ENCODE measurements at regions not wholly inside any gene's neighbourhood (a gene's known extent, or its start where the extent isn't known, plus 50 kb on each side); places are given as distances from the start of the nearest gene placed in this dataset.
"Not testable (repeated sequence)": the region's sequence is repeated elsewhere in the genome, so short reads cannot be mapped to it uniquely, and the experiment has no call there.

DNA sequence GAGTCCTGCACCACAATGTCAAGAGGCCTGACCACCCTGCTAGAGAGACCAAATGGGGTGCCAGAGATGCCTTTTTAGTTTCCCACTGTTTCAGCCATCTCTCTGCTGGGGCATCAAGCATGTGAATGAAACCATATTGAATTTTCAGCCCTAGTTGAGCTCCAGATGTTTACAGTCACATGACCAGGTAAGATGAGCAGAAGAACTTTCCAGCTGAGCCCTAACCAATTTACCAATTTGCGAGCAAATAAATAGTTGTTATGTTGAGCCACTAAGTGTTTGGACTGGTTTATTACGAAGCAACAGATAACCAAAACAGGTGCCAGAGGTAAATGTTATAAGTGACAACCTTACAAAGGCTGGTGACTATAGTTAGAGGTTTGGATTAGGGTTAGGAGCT, 209.1 kb upstream of the CCL2 start:
- no peak for DNase-seq

DNA sequence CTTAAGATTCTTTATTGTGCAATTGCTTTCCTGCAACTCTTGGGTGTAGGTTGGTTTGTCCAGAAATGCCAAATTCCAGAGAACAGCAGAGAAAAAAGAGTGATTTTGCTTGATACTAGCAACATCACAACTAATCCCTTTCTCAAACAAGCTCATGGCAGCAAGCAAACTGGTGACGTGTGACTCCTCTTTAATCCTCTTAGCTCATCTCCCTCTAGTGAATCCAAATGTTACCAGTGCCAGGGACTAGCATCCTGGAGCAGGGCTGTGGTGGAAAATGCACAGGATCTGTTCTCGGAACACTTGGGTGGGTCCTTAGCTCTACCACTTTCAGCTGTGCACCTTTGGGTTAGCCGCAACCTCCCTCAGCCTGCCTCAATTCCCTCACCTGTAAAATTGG, 204.0 kb upstream of the CCL2 start:
- no peak for DNase-seq

DNA sequence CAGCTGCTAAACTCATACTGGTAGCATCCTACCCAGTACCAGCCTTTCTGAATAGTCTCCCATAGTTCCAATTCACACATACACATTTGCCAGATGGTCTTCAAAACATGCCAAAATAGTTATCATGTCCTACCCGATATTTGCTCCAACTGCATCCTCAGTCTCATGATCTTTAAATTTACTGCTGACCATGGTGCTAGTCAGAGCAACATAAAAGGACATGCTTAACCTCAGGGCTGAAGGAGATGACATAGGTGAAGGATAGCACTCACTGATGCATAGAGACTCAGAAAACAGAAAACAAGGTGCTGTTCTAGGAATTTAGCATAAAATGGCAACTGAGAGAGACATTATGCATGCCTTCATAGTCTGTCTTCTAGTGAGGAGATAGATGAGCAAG, 200.6 kb upstream of the CCL2 start:
- no peak for DNase-seq

DNA sequence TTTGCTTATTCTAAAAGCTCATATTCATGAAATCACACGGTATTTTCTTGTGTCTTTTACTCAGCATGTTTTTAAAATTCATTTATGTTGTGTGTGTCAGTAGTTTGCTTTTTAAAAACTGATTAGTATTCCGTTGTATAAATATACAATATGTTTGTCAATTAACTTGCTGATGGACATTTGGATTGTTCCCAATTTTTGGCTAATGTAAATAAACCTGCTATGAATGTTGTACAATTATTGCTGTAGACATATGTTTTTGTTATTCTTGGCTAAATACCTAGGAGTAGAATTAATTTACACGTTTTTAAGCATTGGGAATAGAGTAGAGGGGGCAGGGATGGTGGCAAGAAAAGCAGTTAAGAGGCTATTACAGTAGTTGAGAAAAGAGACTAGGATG, 199.5 kb upstream of the CCL2 start:
- DNase-seq: no peak

DNA sequence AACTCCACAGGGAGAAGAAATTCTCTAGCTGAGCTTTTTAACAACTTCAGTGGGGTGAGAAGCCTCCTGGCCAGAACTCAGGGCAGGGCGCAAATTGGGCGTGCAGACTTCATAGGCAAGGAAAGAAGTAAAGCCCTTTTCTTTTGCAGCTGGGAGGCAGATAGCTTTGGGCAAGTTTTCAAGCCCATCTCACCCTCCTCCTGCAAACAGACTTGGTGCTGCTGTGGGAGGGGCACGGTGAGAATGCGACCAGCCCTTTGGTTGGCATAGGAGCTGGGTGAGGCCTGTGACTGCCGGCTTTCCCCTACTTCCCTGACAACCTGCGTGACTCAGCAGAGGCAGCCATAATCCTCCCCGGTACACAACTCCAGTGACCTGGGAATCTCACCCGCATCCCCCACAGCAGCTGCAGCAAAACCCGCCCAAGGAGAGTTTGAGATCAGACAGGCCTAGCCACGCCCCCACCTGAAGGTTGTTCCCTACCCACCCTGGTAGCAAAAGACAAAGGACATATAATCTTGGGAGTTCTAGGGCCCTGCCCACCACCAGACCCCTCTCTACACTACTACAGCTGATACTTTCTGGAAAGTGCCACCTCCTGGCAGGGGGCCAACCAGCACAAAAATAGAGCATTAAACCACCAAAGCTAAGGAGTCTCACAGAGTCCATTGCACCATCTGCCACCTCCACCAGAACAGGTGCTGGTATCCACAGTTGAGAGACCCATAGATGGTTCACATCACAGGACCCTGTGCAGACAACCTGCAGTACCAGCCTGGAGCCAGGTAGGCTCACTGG, 195.5 kb upstream of the CCL2 start:
- no peak for DNase-seq

DNA sequence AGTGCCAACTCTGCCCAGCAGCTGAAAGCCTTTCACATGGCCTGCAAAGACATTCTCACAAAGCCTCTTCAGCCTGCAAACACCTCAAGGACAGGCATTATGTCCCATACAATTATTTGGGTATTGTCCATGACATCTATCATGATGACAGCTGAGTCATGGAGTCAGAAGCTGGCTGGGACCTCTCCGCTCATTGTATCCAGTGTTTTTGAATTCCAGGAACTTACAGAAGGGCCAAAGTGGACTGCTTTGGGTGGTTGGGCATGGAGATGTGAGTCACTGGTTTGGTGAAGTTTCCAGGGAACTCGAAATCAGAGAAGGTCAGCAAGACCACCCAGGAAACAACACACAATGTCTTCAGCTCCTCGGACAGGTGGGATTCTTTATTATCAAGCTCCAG, 188.6 kb upstream of the CCL2 start:
- no peak for DNase-seq

DNA sequence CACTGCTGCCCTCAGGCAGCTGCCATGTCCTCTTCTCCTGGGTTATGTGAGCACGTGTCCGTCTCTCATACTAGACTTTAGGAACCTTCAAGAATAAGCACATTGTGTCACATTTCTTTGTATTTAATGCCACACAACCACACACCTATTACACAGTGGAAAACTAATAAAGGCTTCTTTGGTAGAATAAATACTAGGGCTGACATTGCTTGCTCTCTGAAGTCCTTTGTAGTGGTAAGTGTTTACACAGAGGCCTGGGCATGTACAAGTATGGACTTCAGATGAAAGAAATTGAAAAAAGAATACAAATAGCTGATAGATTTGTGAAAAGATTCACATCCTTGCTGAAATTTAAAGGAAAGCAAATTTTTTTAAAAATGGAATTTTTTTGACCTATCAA, 188.1 kb upstream of the CCL2 start:
- no peak for DNase-seq

DNA sequence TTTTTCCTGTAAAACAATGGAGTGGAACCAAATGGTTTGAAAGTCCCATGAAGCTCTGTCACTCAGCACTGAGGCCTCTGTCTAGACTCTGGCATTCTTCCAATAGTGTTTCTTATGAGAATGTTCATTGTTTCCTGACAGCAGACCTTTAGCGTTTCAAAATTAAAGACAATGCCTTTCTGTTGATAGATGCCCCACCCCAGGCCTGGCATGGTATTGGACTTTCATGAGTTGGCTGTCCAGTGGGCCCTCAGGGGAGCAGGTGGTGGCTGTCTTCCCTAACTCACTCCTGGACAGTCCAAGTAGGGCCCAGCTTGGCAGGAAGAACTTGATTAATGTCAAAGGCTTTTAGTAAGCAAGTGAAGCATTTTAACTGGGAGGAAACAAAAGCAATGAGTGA, 186.5 kb upstream of the CCL2 start:
- DNase-seq: no peak

DNA sequence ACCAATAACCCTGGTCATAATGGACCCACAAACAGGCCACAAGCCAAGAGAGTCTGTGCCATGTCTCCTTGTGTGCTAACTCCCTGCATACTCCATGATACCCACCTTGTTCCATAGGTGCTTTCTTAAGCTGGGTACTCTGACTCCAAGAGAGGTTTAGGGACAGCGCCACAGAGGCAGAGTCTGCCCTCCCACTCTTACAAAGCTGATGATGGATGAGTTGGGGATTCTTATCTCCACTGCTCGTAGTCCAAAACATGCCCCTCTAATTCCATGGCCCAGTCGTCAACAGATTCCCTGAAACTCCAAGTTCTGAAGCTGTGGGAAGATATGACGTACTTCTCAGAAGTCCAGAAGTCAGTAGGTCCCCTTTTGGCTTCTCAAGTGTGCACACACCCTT, 184.4 kb upstream of the CCL2 start:
- DNase-seq: no peak

DNA sequence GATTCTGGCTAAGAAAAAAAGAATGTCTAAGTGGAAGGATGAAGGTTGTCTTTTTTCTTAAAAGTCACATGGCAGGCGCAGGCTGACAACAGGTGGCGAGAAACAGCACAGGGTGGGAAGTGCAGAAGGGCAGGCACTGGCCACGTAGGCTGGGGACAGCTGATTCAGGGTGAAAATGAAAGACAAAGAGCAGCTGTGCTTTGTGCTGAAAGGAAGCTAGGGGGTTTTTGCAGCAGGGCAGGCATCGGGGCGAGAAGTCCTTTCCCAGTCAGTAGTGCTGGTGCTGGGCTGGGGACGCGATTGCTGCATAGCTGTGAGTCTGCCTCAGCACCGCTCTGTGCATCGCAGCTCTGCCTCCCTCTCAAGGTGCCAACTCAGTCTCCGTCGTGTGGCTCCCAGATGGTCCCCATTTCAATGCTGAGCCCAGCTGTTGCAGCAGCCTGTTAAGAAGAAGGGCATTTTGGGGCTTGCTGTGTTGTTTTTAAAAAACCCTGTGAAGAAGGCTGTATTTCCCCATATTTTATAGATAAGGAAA, 183.1 kb upstream of the CCL2 start:
- DNase-seq: no peak

DNA sequence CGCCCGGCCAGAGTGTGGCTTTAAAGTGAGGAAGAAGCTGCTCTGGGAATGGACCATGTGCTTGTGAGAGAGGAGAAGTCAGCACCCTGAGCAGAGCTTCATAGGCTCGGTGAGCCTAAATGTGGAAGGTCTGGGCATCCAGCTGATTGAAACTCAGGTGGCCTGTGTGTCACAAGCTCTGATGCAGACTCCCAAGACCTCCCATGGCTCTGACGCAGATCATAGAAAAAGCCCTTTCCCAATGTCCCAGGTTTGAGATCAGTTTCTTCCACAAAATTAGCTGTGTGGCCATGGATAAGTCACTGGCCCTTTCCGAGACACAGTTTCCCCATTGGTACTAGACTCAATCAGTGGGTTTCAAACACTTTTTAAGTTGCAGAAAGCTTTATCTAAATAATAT, 180.0 kb upstream of the CCL2 start:
- DNase-seq: no peak

DNA sequence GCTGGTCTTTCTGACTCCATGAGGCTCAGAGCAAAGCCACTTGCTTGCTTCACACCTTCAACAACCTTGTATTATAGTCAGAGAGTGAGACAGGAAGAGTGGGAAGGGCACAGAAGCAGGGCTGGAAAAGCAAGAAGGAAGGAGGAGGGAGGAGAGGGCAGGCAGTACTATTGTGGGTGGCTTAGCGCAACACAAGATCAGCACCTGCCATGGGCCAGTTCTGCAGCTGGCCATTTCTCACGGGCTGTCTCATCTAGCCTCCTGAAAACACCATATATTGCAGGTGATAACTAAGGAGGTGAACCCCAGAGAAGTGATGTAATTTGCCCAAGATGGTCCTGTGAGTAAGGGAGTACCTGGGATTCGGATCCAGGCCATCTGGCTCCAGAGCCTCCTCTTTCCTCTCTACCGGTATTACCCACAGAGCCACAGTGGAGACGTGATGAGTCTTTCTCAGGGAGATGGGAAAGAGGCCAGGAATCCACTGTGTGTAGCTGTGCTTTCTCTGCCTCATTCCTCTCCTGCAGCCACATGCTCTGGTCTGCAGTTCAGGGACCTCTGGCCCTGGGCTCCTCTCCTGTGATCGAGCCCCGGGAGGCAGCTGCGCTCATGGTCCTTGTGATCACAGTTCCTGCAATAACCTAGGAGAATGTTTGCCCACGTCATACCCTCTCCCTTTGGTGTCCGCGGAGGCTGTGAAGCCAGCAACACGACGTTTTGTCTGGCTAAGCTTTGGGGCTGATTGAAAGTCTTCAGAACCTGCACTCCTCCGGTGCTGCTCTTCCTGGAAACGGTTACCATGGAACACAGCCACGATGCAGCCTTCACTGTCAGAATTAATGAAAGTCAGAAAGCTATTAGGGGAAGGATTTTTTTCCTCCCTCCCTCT, 178.1 kb upstream of the CCL2 start:
- no peak for DNase-seq

DNA sequence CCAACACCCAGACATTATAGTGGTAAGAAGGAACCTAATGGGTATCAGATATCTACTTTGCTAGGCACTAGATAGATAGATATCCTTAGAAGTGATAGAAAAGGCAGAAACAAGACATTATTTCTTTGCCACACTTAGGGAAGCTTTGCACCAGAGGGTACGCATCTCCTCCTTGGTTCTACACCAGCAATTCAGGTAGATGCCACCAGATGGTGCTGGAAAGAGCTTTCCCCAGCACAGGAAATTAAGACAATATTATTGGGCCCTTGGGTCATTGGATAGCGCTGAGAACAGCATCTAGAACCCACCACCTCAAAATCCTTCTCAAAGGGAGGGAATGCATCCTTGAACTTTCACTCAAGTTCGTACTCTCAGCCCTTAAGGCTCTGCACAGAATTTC, 173.8 kb upstream of the CCL2 start:
- no peak for DNase-seq

DNA sequence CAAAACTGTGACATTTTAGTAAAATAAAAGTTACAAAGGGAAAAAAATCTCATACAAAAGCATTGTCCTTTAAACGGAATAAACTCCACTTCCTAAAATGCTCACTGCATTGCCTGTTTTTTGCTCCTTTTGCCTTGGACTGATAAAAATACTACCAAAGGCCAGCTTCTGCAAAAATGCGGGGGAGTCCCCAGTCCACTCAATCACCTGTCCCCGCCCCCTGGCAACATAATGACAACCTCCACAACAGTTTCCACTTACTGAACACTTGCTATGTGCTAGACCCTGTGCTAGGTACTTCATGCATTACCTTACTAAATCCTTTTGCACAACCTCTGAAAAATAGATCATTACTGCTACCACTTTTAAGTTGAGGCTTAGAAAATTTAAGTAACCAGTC, 172.7 kb upstream of the CCL2 start:
- no peak for DNase-seq

DNA sequence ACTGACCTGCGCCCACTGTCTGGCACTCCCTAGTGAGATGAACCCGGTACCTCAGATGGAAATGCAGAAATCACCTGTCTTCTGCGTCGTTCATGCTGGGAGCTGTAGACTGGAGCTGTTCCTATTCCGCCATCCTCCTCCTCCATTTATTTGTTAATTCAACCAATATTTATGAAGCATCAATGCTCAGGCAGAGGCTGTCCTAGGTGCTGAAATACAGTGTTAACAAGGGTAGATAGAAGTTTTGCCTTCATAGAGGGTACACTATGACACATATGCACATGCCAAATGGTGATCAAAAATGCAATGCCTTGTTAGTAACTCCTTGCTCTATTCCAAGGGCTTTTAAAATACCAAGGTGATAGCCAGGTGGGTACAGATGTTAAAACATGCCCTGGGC, 166.0 kb upstream of the CCL2 start:
- DNase-seq: not testable (repeated sequence)

DNA sequence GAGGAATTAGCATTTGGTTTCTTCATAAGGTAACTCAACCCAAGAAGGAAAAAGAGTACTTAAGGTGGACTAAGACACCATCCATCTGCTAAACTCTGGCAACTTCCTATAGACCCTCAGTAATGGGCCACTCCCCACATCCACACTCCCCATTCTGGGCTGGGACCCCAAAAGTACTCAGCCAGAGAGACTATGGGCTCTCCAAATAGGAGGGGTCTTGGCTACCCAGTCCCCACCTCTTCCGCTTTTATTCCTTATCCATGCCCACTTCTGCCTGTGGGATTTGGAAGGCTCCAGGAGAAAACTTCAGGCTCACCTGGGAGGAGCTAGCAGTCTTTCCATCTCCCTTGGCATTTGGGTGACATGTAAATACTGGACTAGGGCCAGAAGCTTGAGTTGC, 164.5 kb upstream of the CCL2 start:
- DNase-seq: no peak

DNA sequence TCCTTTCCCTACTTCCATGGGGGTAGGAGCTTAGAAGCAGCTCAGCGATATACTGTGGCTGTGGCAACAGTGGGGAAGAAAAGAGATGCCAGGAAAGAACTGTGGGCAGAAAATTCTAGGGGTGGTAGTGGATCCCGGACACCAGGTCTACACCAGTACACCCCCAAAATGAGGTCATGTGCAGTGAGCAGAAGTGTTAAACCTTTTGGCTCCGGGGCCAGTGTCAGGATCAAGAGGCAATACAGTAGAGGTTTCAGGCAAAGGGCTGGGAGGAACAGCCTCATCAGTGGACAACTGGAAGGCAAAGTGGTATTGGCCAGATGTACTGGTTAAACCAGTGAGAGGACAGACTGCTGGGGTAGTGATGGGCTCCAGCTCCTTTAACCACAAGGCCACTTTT, 163.1 kb upstream of the CCL2 start:
- no peak for DNase-seq

DNA sequence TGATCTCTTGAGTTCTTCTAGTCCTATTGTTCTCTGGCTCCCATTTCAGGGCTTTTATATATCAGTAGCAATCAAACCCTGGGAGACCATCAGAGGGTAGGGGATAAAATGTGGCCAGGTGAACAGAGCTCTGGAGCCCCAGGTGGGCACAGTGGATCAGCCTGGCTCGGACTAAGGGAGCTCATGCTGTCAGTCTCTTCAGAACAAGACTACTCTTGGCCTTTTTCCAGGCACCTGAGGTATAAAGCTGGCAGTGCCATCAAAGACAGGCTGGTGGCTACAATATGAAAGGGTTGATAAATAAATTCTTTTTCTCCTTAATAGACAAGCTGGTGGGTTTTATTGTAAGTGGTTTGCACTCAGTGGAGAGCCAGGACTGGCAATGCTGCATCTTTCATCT, 160.0 kb upstream of the CCL2 start:
- DNase-seq: no peak

DNA sequence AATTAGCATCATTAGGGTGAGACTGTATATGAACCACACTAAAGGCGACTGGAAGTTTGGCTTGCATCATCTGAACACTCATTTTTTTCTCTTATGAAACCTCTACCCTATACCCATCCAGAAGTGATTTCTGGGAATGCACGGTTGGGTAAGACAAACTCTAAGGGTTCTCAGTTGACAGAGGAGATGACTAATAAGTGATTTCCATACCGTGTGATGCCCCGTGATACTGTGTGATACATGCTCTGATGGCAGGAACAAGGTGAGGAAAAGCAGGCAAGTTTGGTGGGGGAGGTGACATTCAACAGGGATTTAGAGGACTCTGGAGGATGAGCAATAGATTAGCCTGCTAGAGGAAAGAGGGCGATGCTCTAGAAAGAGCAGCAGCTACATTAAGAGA, 156.4 kb upstream of the CCL2 start:
- no peak for DNase-seq

DNA sequence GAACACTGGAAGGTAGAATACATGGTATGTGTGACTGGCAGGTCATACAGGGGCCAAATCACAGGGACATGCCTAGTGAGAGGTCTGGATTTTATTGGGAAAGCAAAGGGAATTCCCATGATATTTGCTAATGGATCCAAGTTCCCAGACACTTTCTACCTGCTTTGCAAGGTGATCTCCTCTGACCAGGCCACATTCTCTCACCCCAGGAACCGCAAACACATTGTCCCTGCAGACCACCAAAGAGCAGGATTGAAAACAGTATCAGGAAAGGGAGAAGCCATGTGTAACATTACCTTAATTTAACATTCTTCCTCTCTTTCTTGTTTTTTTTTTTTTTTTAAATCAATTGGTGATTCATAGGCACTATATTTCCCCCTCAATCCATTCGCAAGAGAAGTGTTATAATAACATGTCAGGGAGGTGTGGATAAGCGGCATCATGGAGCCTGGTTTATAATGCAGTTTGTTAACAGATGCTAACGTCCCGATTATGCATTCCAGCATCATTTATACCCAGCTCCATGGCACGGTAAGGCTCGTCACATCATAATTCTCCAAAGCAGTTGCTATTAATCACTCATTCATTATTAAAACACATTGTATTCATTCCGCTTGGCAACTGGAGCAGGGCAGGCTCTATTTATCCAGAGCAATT, 155.1 kb upstream of the CCL2 start:
- DNase-seq: no peak

DNA sequence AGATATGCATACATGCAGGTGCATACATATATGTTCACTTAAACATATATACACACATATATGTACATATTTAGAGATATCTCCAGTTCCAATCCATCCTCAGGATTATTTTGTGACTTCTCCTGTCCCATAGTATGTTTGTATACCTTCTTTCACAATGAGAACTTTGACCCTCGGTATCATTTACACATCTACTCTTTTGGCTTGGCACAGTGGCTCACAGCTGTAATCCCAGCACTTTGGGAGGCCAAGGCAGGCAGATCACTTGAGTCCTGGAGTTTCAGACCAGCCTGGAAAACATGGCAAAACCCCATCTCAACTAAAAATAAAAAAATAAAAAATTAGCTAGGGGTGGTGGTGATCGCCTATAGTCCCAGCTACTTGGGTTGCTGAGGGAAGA, 148.1 kb upstream of the CCL2 start:
- no peak for DNase-seq

DNA sequence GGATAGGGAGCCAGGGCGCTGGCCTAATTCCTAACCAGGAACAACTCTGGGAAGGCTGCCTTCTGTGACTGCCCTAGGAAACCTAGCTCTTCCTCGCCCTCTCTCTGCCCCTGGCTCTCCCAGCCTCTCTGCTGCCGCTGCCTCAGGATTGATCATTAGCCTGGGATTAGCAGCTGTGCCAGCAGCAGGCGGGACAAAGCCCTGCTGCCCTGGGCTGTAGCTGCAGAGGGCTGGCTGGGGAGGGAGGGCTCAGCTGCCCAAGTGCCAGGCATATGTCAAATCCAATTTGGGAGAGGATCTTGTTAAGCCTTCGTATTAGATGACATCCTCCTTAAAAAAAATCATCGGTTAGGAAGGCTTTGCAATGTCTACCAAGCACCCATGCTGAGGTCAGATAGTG, 144.8 kb upstream of the CCL2 start:
- DNase-seq: no peak

DNA sequence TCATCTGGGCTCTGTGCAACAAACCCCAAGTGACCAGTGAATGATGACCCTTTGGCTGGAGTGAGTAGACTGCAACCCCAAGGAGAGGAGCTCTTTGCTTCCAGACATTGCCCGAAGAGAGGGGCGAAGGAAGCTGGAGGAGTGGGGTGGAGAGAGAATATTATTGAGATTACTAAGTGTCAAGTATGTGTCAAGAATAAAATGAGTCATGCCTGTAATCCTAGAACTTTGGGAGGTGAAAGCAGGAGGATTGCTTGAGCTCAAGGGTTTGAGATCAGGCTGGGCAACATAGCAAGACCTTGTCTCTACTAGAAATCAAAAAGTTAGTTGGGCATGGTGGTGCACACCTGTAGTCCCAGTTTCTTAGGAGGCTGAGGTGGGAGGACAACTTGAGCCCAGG, 142.0 kb upstream of the CCL2 start:
- DNase-seq: no peak

DNA sequence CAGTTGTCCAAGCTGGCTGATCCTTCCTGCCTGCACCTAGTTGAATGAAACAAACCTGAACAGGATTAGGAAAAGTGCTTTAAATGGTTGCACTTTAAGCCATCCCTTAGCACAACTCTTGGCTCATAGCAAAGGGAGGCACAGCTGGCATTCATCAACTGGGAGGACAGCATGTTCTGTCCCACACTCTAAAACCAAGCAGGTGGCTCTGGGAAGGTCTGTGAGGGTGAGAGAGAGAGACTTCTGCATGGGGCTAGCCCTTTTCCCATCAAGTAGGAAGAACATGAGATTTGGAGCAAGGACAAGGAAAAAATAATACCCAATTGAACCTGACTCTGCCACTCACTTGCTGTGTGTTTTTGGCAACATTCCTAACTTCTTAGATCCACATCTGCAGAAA, 140.9 kb upstream of the CCL2 start:
- DNase-seq: no peak
